NCI-H345 (cell line): ENCODE measurements at regions not wholly inside any gene's neighbourhood (a gene's known extent, or its start where the extent isn't known, plus 50 kb on each side); places are given as distances from the start of the nearest gene placed in this dataset.
A peak's percentile ranks its signal among the peaks of the same experiment; 100 is the strongest.

ENCODE experiments used
- DNase-seq: peaks from one replicate; lab custom pipeline; 2025; lab: John Stamatoyannopoulos, UW

DNA sequence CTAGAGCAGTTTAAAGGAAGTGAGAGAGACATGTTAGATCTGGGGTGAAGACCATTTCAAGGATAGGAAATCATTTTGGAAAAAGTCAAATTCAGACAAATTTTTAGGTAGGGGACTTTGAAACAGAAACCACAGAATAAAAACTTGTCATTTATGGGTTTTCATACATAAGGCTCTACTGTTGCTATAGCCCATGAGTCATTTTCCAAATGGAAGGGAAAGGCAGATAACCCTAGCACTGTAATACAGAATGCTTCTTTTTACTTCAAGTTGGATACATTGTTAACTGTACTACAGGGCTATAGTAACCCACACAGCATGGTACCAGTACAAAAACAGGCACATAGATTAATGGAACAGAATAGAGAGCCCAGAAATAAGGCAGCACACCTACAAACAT is 455.4 kb downstream of the EBF1 start:
- DNase-seq: no peak

DNA sequence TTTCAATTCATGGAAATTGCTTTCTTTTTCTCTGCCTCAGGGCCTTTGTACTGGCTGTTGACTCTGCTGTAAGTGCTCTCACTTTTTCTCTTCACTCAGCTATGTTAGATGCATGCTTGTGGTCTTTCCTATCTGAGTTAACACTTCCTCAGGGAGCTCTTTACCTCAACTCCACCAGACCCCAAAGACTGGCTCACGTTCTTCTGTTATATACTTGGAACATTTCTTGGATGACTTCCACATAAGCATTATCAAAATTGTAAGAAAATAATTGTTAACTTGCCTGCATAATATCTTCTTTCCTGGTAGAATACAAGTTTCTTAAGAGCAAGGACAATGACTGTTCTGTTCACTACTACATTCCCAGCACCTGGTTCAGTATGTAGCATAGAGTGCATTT is 455.9 kb downstream of the EBF1 start:
- DNase-seq: no peak

DNA sequence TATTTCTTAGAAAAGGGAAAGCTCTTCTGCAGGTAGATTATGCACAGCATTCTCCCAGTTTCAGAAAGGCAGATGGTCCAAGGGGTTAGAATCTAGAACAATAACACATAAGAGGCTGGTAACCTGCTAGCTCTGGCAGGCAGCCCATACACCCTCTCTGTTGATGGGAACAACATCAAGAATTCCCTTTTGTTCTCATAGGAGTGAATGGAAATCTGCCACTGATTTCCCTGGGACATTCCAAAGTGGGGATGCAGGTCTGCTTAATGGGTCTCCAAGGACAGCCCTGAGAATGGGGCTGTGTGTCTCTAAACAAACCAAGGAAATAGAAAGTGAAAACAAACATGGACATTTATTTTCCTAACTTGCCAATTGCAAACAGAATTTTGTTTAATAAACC is 456.8 kb downstream of the EBF1 start:
- DNase-seq: no peak

DNA sequence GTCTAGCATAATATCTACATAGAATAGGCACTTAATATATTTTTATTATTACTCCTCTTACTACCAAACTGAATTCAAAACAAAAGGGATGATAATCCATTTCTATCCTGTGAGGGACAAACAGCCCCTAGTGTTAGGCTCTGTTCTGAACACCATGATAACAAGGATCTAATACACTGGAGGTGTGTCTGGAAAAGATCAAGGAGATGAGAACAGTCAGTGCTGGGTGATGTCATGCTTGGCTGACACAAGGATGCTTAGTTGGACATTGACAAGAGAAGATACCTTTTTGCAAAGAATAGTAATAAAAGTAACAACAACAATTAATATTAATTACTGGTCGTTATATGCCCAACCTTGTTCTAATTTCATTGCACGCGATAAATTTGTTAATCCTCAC is 458.7 kb downstream of the EBF1 start:
- DNase-seq: no peak

DNA sequence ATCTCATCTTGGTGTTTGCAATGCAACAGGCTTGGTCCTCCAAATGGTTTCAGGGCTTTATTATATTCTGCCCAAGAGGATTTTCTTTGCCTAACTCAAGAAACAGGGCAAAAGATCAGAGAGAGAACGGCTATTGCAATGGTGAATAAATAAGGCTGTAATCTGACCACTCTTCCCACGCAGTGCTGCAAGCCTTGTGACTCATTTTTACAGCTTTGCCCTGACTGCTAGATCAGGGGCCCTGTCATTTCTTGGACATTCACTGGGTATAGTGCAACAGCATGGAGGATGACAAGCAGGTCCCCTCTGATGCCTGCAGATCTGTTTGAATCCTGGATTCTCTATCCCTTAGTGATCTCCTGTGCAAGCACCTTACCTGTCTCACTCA is 459.1 kb downstream of the EBF1 start:
- no peak for DNase-seq

DNA sequence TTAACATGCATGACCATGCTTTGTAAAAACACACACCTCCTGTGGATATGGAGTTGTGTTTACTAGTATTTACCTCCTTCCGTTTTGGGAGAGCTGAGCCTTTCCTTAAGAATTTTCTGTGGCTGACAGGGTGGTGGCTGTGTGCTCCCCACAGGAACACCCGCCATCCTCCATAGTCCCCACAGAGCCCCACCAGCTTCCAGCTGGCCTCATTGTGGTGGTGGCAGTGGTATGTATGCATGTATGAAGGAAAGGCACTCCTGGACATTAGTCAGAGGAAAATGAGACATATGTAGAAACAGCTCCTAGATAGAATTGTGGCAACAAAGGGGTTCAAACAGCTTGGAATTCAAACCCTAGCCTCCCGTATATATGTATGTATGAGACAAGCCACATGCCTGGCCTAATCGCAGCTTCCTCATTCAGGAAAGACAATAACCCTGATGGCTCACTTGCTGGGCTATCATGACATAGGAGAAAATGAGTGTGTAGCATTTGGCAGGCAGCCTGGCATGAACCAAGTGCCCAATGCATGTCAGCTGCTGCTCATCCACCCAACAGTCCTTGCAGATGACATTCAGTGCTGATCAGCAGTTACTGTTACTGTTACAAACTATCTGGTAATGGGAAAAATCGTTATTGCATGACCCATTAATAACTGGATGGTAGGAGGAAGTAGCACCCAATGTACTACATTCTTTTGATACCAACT is 459.7 kb downstream of the EBF1 start:
- DNase-seq: no peak

DNA sequence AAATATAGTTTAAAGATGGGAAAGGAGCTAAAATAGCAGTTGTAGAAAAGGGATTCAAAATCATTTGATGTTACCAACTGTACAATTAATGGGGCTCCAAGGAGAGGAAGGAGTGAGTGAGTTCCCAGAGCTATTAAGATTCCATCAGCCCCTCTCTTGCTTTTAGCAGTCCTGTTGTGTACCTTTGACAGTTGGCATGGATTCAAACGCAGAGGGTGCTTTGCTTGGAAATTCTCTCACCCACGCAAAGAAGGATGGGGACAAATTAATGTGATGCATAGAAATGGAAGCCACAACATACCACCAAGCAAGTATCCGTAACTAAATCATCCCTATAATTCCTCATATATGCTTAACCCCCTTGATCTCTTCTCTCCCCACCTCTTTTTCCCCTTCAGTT is 461.3 kb downstream of the EBF1 start:
- DNase-seq: no peak

DNA sequence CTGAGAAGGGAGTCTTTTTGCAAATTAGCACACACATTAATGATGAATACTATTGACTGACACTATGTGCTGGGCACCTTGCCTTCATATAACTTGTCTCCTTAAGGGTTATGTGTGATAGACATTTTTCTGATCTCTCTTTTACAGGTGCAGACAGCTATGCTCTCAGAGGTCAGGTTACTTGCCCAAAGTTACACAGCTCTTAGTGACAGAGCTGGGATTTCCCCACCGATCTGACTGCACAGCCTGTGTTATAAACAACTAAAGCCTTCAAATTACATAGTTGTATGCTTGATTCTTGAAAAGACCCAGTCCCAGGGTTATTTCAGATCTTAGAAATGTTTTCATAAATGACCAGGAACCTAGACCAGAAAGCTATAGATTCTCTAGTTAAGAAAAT is 462.7 kb downstream of the EBF1 start:
- no peak for DNase-seq

DNA sequence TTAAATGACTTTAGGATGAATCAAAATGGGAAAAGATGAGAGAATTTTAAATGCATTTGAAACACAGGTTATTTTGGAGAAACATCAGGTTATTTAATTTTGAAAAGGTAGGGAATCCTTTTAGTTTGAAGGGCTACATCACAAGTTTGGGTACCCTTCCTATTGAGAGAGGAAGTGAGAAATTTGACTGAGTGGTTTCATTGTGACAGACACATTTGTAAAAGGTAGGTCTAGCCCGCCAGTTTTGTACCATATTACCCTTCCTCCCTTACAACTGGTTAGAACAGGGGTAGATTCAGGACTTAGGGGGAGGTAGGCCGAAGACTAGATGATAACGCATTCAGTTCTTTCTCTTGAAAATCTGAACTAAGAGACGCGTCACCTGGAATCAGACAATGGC is 464.2 kb downstream of the EBF1 start:
- DNase-seq: no peak

DNA sequence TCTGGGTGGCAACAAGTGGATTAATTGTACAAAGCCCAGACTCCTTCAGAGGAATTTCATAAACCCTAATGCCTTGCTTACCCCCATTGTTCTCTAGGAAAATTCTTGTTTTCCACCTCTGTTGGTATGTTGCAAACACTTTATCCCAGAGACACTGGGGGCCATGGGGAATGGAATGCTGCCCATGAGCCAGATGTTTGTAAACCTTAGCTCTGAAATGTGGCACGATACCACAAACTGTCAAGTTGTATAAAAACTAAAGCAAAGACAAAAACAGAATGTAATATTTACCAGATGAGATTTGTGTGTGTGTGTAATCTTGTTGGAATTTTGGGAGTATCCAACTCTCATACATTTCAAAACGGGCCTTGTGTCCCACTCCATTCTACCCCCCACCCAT is 465.0 kb downstream of the EBF1 start:
- DNase-seq: no peak

DNA sequence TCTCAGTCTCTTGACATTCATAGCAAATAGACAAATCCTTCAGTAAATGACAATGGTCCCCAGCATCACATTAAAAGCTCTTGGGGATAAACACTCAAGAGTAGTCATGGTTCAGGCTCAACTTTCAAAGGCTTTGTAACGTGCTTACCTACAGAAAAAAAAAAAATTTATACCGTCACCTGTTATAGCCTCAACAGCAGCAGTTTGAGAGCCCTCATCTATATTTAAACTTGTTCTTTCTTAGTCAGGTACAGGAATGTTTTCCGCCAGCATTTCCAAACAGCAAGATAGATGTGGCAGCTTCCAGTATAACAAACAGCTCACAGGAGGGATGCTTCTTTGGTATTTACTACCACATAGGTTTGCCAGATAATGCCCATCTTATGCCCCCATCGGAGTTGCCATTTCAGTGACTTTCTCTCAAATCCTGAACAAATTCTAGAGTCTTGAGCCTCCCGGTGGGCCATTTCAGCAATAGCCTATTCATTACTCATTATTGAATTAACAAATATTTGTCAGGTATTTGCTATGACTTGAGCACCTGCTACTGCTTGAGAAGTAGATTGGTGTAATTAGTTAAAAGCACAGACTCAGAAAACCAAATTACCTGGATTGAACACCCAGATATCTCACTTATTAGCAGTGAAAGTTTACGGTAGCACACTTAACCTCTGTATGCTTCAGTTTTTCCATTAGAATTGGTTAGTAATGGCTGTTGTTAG is 470.0 kb downstream of the EBF1 start:
- peak; percentile 27 for DNase-seq

DNA sequence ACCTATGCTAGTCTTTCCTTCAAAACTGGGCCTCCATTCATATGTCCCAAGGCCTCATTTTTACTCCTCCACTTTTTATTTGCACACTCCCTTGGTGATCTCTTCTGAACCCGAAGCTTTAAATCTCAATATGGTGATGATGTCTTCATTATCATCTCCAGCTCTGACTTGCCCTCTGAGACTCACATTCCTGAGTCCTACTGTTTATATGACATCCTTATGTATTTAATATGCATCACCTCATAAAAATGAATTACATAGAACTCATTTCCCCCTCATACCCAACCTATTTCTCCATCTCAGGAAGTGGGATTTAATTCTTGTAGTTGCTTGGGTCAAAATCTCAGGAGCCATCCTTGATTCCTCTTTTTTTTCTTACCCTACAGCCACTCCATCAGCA is 473.0 kb downstream of the EBF1 start:
- DNase-seq: no peak

DNA sequence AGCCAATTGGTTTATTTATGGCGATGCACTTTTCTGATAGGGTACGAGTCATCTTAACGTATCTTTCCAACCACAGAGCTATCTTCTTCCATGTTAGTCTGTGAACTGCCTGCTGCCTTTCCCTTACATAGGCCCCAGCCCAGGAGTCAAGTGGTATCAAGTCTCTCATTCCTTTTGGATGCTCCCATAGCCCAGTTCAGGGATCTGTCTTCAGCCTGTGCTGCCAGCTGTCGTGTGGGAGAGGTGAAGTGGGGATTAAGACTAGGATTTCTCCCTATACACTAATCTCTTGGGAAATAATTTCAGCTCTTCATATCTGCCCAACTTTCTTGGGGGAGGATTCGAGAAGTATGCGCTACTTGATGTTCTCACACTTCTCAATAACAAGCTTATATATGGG is 475.7 kb downstream of the EBF1 start:
- no peak for DNase-seq

DNA sequence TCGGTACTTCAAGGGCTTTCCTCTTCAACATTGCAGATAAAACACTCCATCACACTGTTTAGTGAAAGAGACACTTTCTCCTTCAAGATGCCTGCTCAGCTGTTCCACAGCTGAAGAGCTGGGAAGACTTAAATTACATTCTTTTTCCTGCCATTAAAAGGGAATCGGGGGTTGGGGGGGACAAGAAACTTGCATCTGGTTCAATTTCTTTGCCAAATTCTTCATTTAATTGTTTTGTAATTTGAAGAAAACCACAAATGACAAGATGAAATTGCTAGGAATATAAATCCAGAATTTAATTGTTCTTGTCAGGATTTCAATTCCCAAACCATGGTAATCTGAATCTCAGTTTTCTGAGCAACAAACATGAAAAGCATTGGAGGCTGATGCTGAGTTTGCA is 478.3 kb downstream of the EBF1 start:
- DNase-seq: no peak

DNA sequence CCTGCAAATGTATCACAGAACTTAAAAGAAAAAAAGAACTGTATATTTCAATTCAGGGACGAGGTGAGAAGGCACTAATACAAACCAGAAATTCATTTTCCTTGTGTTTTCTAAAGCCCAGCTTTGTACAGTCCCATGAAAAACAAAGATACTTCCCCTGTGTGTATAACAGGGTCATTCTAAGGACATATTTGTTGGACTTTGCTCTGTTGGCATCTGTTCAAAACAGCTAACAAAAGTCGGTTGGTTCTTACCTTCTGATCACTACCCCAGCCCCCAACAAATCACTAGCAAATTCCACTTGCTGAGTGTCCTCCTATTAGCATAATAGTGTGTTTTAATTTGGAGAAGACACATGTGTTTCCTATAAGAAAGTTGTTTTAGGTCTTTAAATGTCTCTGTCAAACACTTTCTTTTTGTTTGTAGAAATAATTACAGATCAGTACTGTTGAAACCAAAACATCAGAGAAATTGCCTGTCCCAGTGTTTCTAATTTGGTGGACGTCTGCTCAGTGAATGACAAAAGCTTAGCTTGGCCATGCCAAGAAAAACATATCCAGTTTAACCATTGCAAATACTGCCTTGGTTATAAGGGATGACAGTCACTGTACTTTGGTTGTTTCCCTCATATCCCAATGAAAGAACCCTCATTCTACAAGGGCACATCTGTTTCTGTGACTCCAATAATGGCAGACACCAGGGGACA is 480.5 kb downstream of the EBF1 start:
- no peak for DNase-seq

DNA sequence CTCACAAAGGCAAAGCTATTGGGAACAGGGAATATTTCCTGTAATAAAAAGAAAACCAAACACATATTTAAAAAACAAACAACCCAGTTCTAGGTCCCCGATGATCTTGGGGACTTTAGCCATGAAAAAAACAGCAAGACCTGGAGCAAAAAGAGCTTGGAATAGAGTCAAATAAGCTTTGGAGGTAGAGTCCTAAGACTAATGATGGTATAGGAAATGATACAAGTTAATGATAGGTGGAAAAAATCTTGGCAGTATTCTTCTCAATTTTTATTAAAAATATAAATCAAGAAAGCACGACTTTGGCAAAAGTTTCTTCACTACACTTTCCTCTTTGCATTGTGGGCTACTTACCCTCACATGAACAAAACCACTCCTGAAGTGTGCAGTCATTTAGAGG is 481.5 kb downstream of the EBF1 start:
- no peak for DNase-seq

DNA sequence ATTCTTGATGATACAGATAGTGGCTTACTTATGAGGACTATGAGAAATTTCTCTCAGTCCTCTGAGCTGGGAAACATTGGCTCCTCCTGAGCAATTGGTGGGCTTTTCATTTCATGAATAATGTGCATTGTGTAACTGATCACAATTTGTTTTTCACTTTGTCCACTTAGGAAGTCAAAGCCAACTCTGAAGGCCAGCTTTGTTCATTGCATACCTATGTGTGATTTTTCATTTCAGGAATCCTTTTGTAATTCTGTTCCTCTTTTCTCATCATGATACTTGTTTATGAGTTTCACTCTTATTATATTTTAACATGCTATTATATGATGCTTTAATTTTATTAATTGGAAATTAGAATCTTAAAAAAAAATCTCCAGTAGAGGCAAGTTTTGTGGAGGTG is 483.0 kb downstream of the EBF1 start:
- no peak for DNase-seq

DNA sequence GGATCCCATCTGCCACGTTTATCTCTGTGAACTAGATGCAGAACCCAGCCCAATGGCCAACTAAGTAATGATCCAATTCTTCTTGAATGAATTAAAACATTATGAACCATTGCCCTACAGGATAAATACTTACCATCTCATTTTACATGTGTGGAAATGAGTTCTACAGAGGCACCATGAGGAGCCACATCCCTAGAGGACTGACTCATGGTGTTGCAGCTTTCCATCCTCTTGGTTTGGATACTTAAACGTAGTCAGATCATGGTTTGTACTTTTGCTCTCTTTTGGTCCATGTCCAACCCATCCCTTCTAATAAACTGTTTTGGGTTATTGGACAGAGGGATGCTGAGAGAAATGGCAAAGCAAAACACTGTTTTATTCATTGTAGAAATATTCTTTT is 484.8 kb downstream of the EBF1 start:
- no peak for DNase-seq

DNA sequence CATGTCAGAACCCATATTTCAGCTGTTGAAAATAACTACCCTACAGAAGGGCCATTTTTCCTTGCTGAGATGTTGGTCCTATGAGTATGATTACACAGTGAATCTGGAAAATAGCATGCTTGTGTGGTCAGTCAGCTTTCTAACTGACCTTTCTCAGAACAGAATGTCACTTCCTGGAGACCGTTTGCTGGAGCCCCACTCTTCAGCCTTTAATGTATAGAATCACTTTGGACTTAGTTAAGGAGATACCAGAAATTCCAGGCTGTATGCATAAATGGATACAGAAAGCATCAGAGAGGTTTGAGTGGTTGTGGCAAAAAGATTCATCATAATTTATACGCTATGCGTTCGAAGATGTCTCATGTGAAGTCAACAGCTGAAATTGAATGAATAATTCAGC is 488.1 kb downstream of the EBF1 start:
- DNase-seq: no peak

DNA sequence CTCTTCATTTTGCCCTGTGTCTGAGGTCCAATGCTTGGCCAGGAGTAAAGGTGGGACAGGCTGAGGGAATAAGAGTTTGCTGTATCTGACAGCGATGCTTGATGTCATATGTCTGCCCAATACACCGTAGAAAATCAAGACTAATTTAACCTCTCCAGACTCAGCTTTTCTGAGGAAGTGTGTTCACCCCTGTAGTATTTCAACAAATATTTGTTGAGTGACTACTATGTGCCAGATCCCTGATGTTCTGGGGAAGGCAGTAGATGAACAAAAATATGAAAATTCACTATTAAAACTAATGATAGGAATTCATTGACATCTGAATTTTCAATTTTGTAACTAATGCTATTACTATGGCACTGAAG is 489.7 kb downstream of the EBF1 start:
- no peak for DNase-seq

DNA sequence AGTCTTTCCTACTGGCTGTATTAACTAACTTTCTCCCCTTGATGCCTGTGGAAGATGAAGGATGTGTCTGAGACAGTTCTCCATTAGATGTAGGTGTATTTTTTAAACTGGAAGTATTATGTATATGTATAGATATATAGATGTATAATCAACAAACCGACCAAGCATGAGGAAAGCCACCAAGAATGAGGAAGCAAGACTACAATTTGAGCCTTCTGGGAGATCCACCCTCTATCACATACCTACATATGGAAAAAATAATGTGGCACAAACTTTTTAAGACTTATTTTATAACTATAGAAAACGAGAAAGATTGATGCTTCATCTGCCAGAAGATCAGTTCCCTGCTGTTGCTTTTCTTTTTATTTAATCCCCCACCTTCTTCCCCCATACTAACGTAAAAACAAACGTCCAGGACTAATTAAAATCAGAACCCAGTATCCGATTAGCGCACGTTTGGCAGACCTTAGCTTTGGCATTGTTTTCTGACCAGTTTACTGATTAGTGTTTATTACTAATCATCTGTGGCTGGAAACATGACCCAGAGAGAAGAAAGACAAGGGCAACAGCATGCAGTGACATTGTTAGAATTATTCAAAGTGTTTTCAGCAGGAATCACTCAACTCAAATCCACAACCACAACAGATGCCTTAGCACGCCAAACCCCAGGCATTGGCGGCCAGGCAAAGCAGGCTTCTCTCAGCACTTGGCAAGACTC is 490.2 kb downstream of the EBF1 start:
- DNase-seq: no peak

DNA sequence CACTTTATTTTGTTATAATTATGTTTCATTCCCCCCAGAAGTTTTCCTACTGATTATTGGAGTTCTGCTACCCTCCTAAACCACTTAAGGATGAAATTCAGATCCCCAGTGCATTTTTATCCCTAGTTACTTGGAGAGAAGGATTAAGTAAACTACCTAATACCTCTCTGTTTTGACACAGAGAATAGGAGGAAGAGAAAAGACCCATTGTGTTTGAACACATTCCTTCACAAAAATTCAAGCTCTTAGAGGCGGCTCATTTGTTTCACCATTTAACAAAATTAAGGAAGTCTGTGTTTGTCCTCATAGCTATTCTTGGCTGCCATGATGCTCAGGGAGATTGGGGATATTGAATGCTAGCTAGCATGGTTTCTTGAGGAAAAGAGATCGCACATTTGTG is 492.6 kb downstream of the EBF1 start:
- DNase-seq: no peak

DNA sequence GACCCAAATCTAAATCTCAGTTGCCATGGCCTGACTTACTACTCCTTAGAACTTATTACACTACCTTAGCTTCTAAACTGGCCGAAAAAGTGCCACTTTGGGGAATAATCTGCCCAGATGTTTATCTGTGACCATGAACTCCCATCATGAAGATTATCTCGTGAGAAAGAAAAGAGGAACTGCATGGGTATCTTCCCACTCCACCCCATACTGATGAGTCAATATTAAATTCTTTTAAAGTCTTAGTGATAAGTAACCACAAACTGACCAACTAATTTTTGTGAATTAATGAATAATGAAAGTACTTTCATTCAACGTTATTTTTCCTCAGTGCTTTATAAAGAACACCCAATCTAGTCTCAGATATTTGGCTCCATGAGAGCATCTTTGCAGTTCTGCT is 493.5 kb downstream of the EBF1 start:
- DNase-seq: no peak
